HG03342 (cell line): ENCODE measurements at regions not wholly inside any gene's neighbourhood (a gene's known extent, or its start where the extent isn't known, plus 50 kb on each side); places are given as distances from the start of the nearest gene placed in this dataset.

Experiments used
- ATAC-seq: cut with Tn5 transposase; IDR thresholded peaks from one replicate; pipeline ENCODE4 v1.9.1; 2021; ENCODE audit warnings: mild to moderate bottlenecking, moderate library complexity; ENCODE audit not compliant: unreplicated experiment

DNA sequence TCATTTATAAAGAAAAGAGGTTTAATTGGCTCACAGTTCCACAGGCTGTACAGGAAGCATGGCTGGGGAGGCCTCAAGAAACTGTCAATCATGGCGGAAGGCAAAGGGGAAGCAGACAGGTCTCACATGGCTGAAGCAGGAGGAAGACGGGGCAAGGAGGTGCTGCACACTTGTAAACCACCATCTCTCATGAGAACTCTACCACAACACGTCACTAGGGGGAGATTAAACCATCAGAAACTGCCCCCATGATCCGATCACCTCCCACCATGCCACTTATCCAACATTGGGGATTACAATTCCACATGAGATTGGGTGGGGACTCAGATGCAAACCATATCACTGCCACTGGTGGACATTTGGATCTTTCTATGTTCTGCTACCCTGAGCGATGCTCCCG lies 351.4 kb downstream of the NPHP4 start:
- no peak for ATAC-seq

DNA sequence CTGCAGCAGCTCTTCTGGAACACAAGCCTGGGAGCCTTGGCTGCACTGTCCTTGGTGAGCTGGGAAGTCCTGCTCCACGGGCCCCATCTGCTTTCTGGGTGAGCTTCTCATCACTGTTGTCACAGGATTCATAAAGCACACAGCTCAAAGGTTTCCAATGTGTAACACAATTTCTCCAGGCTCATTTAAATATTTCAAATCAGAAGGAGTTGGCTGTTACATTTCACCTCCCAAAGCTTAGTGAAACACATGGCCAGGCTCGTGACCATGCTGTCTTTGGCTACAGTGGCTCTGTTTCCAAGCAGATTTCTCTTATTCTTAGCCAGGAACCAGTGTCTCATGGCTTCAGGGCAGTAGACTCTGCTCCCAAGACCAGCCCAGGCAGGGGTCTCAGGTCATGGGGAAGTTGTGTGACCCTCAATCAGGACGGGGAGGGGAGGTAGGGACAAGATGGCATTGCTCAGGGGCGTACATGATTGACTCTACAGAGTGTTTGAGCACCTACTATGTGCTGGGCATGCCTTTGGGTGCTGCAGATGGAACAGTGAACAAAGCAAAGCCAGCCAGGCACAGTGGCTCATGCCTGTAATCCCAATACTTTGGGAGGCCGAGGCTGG lies 353.0 kb downstream of the NPHP4 start:
- ATAC-seq = no peak

DNA sequence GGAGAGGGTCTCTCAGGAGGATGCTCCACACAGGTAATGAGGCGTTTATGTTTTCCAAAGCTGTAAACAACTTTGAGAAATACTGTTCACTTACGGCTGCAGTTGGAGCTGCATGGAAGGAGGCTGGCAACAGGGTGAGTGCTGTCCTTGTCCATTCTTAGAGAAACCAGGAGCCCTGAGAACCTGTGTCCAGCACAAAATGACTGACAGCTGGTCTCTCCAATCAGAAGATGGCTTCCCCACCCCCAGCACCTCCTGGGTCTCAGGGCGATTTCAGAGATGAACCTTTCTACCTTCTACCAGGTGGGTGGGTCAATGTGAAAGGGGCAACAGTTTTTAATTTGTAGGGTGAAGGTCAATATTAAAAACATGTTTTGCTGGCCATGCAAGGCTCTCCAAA lies 353.6 kb downstream of the NPHP4 start:
- ATAC-seq = no peak

DNA sequence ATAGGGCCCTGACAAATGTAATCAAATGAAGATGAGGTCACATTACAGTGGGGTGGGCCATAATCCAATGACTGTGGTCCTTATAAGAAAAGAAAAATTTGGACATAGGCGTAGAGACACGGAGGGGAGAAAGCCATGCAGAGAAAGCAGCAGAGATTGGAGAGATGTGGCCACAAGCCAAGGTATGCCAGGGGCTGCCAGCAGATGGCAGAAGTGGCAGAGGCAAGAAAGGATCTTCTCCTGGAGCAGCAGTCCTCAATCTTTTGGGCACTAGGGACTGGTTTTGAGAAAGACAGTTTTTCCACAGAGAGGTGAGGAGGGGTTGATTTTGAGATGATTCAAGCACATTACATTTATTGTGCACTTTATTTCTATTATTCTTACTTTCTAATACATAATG lies 355.1 kb downstream of the NPHP4 start:
- ATAC-seq = no peak

DNA sequence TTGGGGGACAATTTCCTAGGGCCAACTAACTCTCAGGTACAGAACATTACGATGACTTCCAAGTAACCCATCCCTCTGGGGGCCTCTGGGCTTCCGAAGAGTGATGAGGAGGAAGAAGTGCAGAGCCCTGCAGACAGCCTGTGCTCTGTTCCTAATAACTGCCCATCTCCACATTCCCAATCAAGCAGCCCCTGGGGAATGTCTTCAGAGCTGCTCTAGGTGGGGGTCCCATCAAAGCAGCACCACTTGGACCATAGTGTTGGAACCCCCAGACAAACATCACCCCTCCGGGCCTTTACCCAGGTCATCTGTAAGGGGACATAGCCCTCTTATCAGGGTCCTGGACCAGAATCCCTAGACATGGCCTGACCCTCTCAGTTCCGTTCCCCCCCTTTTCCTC lies 357.3 kb downstream of the NPHP4 start:
- no peak for ATAC-seq

DNA sequence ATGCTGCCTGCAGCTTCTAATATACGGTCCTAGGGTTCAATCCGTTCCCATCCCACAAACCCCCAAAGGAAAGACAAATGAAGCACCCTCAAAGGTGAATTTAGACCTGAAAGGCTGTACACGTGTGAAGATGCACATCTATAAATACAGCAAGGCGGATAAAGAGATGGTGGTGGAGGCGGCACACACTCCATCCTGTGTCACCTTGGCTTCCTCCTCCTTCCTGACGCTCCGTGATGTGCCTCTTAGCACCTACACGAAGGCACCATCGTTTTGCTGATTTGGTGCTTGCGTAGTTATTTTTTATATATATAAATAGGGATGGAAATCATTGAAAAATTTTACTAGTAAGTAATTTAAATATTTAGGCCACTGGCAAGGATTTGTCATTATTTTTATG lies 359.4 kb downstream of the NPHP4 start:
- no peak for ATAC-seq

DNA sequence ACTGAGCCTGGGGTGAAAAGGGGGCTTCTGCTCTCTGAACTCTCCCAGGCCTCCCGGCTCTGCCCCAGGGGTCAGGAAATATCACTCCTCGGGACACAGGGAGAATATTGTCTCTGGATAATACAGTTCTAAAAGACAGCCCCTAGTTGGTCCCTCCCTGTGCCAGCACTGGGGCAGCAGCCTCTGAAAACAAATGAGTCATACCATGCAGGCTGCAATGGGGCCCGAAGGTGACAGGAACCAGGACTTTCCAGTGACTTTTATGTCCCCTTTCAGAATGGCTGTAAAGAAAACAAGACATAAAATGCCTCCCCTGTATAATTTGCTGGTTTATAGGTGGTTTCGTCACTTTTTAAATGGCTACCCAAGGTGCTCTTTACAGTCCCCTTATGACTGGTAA lies 360.0 kb downstream of the NPHP4 start:
- ATAC-seq = no peak

DNA sequence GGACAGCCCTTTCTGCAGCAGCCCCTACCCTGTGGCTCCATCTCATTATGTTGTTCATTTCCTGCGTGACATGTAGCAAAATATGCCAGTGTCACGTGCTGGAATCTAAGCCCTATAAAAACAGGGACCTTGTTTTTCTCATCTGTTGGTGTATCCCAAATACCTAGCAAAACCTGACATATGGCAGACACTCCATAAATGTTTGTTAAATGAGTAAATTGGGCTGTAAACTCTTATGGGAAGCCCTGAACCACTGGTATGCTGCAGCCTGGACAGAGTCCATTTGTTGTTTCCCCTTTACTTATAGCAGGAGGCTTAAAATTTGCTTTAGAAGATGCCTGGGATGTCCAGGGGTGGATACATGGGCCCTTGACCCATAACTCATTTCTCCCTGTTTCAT lies 363.8 kb downstream of the NPHP4 start:
- ATAC-seq = no peak

DNA sequence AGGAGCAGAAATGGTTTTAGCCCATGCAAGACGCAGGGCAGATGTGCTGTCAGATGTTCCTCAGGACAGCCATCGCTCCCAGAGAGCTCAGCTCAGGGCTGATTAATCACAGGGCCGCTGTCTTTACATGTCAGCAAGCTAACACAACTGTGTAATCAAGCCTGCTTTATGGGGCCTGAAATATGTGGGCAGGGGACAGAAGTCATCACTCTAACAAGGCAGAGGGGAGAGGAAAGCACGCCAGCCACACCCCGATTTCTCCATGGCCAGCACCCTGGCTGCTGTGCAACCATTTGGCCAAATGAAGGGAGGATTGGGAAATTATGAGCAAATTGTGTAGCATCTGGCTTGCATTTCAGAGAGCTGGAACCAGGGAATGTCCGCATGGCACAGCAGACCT lies 368.8 kb downstream of the NPHP4 start:
- ATAC-seq = no peak

DNA sequence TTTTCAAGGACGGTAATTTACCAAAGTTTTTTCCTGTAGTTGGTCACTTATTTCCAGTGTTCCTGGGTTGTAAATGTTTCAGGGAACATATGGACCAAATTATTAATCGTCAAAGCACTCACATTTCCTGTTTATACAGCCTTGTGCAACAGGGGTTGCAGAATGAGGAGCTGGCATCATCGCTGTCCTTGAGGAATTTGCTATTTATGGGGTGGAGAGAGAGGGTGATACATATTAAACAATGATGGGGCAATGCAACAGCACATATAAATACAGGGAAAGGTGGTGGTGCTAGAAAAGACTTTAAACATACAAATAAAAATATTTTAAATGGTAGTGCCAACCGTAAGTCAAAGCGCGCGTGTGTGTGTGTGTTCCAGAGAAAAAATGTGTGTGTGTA lies 369.8 kb downstream of the NPHP4 start:
- no peak for ATAC-seq

DNA sequence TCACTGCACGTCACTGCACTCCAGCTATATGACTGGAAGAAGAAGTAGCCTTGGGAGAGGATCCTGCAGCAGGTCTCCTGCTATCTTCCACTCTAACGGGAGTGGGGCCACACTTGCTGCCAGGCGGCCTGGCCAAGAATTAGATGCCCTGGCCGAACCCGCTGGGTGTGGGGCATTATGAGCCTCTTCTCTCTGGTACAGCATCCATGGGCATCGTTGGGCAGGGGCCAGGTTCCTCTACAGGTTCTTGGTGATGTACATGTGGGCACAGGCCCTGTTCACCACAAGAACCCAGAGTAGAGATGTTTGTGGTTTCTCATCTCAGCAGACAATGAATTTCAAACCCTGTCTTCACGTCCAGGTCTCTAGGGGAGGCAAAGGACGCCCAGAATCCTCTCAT lies 370.5 kb downstream of the NPHP4 start:
- no peak for ATAC-seq

DNA sequence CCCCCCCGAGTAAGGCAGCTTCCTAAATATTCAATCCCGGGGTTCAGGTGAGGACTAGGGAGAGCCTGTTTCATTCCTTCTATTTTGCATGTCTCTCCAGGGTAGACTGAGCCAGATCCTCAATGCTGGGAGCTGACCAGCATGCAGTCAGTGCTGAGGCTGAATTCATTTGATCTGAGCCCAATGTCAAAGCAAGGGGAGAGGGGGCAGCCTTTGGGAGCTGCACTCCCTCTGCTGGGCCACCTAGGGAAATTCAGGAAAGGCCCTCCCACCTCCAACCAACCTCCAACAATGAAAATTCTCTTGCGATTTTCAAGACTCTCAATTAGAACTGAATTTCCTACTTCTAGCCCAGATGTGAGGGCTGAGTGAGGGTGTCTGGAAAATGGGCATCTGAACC lies 371.2 kb downstream of the NPHP4 start:
- no peak for ATAC-seq

DNA sequence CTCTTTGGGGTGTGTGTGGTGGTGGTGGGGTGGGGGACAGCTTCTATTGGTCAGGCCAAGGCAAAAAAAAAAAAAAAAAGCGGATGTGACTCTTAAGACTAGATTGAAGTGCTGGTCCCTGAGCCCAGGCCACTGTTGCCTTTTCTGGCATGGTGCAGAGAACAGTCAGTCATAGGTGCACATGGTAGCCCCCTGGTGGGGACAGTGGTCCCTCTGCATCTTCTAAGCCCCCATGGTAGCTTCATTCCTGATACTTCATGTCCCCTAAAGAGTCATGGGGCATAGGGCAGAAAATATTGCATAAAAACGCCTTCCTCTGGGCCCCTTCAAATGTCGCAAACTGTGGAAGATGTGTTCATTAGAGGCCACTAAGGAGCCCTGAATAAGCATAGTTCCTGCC lies 371.8 kb downstream of the NPHP4 start:
- no peak for ATAC-seq

DNA sequence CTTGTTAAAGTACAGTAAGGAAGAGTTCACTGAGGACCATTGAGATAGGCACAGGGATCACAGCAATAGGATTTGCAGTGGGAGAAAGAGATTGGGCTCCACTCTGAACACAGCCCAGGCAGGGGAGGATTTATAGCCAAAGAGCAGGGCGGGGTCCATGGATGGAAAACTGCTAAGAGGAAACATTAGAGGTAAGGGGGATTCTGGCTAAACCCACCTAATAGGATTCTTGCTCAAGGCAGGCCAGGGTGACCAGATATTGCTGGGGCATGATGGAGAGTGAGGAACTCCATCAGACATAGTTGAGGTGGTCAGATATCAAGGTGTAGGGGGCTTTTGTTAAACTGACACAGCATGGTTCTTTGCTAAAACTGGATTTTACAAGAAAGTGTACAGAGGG lies 372.8 kb downstream of the NPHP4 start:
- no peak for ATAC-seq

DNA sequence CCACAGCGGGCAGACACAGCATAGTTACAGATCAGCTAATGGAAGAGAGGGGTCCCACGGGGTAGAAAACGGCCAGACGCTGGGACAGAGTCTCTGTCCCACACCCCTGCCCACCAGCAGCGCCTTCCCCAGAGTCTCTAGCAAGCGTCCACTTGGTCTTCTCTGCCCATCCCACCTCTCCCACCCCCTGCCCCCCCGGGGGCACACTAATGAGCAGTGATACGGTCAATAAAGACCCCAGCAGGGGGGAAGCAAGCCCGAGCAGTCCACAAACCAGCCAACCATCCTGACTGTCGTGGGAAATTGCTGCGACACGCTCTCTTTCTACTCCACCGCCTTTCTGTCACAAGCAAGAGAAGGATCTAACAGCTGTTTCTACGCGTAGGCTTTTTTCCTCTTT lies 374.7 kb downstream of the NPHP4 start:
- ATAC-seq = no peak

DNA sequence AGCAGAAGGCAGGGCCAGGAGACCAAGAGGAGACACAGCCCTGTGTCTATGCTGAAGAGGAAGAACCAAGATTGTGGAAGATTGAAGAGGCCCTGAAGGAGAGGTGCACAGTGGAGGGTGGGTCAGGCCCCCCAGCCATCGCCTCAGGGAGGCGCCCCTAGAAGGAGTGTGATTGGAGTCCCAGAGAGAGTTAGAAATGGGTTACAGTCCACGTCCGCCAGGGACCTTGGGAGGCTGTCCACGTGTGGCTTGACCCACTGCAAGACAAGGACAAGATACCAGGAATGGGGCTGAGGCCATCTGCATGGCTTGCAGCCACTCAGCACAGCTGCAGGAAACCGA lies 375.1 kb downstream of the NPHP4 start:
- no peak for ATAC-seq

DNA sequence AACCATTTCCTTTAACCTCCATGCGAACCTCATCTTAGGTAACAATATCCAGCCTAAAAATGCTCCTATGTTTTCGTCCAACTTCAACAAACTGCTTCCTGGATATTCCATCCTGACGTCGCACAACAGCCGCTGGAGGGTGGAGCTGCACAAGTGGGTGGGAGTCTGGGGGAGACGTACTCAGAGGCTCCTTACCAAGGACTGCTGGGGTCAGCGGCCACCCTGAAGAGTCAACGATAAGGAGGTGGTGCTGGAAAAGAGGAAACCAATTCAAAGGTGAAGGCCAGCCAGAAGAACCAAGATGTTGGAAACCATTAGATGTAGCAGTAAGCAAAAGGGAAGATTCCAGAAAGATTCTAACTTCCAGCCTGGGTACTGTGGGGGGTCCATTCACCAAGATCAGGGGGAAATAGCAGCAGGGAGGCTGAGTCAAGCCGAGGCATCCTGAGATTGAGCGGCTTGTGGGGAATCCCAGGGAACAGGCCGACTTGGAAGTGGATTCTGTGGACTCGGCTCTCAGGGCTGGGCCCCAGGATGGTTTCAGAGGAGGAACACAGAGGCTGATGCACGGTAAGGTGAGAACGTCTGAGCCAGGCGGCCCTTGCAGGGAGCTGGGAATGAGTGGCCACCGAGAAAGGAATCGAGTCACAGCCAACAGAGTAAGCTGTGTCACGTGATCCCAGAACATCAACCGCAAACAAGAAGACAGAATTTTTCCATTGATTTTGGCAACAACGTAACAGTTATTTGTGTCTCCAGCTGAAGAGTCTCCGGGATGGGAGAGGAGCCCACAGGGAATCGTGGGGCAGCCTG lies 375.7 kb downstream of the NPHP4 start:
- no peak for ATAC-seq

DNA sequence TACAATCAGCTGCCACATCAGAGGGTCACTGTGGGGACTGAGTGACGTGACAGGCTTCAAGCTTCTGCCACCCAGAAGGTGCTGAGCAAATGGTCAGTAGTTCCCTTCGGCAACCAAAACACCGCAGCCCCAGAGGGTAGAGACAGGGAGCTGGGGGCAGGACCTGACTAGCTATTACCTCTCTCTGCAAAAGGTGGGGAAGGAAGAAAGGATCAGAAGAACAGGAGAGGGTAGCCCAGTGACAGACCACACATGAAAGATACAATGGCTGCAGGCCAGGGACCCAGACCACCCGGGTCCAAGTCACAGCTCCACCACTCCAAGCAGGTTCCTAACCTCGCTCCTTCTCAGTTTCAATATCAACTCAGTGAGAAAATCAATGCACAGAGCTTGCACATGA lies 377.1 kb downstream of the NPHP4 start:
- ATAC-seq = no peak

DNA sequence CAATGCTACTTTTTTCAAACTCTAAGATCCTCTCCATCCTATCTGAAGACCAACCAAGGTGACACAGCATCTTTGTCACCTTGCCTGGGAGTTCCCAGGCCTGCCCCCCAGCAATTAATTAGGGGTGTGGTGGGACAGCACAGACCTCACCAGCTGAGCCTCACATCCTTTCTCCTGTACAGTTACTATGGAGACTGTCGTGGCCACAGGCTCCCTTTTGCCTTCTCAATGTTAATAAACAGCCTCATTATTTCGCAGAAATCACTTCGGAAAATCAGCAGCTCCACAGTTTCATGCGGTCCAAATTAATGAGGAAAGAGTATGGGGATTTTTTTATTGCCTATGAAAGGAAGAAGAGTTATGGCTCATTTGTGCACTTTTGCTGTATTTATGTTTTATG lies 378.3 kb downstream of the NPHP4 start:
- no peak for ATAC-seq

DNA sequence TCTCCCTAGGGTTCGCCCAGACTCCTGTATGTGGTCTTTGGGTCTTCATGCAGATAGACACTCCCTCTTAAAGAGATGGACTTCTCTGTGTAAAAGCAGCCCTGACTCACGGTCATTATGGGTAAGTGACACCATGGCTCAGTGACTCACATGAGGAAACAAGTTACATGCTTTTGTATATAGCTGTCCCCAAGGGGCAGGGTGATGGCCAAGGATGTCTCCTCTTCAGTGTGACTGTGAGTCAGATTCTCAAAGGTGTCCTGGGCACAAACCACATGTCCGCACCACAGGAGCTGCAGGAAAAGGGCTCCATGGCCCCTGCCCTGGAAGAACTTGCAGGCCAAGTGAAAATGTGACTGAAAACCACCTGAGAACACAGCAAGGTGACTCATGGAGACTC lies 380.4 kb downstream of the NPHP4 start:
- ATAC-seq = no peak

DNA sequence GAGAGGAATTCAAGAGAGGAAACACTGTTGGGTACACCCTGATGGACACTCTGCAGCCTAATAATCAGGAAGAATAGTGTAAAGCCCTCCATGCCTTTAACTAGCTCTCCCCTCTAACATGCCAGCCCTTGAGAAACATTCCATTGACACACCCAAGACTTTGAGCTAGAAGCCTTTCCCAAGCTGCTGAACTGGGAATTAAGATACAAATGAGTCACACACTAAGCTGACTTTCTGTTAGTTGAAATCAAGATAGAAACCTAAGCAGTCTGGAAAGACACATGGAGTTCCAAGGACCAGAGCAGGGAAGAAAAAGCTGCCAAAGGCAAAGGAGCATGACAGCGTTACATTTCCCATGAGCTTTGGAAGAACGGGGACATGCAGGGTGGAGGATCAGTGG lies 380.8 kb downstream of the NPHP4 start:
- ATAC-seq = no peak

DNA sequence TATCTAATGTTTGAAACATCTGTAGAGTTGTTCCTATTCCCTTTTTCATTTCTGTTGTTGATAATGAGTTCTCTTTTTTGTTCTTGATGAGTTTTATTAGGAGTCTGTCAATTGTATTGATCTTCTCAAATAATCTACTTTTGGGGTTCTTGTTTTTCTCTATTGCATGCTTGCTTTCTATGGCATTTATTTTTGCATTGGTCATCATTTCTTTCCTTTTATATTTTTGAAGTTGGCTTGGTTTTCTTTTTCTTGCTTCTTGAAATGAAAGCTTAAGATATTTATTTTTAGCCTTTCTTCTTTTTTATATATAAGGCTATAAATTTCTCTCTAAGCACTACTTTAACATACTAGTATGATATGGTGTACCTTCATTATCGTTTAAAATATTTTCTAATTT lies 381.8 kb downstream of the NPHP4 start:
- no peak for ATAC-seq
